RCC 7860 (cell line): ENCODE measurements at regions not wholly inside any gene's neighbourhood (a gene's known extent, or its start where the extent isn't known, plus 50 kb on each side); places are given as distances from the start of the nearest gene placed in this dataset.

ENCODE experiments used
- DNase-seq: peaks from one replicate; pipeline ENCODE4 v3.0.0-alpha.2; 2015; ENCODE audit warnings: low spot score
- FAIRE-seq: peaks from 2 replicates; lab custom pipeline; 2012; peaks lifted over from hg19 to GRCh38; lab: Jason Lieb, UNC

DNA sequence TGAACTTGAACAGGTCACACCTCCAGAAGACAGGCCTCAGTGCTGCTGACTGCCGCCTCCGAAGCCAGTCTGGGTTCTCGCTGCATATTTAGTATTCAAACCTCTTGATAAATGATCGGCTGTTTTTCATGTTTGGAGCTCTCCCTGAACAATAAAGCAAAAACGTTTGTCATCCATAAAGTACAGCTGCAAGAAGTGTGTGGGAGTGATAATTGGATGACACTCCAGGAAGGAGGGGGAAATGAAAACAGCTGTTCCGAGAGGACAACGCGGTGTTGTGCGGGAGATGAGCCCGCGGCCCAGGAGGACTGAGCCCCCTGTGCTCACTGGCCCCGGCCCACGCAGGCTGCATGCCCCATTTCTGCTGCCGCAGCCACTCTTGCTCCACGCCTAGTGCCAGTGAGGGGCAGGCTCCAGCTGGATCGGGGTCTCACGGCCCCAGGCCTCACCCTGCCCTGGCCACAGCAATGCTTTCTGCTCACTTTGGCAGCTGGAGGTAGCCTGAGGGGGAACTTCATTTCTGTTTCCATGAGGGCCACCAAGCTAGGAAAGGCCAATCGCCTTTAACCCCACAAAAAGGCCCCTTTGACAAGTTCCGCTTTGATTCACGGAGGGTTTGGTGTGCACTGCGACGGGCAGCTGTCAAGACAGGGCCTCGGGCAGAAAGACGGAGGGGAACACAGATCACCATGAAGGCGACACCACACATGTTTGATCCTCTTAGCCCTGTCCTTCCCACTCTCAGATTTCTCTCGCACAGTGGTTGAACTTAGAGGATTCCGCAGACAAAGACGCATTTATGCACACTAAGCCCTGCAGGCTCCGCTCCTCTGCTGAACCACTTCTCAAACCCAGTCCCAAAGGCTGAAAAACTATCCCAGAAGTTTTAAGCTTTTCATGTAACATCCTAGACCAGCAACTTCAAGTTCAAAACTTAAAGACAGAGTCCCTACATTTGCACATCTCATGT lies 537.6 kb downstream of the EFNB2 start:
- FAIRE-seq (no peak), DNase-seq (no peak)

DNA sequence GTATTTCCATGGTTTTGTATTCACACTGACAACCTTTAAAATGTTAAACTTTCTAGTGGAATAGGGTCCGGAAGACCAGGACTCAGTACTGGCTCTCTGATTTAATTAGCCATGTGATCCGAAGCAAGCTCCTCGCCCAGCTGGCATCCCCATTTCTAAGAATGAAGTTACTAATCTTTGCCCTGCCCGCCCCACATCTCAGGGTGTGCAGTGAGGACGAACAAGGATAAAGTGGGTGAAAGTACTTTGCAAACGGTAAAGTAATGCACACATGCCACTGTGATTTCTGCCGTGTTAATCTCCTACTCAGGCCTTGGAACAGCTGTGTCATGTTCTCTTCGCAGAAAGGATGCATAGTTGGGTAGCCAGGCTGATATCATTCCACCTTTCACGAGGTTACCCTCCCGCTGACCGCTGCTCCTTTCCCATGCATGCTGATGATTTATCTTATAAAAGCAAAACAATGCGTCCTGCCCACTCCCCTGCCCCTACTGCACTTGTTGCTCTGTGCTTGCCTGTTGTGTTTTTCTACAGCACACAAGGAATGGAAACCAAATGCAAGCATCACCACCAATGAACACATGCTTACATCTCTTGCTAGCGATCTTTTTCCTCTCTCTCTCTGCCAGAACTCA lies 539.0 kb downstream of the EFNB2 start:
- no peak for FAIRE-seq

DNA sequence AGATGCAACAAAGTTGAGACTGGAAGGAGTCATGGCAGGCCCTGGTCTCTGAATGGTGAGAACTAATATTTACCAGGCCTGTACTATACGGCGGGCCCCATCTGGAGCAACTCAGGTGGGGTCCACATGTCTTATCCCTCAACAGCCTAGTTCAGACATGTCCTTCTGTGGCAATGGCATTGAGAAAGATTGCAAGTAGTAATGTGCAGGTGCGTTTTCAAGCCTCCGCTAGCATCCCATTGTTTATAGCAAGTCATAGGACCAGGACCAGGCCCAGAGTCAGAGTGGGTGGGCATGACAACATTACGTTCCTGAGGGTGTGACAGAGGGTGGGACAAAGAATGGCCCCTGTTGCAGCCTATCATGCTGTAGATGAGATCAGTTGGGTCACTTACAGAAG lies 541.1 kb downstream of the EFNB2 start:
- DNase-seq = no peak
- FAIRE-seq = no peak

More for the DNA sequence above, 539.0 kb downstream of the EFNB2 start:
- DNase-seq = no peak

DNA sequence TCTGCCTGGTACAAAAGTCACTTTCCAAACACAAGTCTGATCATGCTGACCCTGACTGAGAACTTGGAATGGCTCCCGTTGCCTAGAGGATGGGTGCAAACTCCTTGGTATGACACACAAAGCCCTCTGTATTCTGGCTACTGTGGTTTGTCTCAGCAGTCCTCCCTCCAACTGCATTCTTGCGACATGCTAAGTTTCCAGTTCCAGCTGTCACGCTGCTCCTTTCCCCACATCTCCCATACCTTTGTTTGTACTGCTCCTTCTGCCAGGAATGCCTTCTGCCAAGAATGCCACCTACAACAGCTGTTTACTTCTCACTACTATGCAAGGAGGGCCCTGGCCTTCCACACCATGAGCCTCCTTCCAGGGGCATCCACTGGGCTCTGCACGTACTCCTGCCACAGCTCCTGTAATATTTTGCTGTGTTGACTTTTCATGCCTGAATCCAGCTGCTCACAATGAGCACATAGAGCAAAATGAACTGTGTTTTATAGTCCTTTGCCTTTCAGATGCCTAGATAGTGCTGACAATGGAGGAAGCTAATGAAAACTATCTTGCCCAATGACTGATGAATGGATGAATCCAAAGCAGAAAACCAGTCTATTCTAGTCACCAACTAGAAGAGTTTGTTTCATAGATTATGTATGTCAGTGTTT lies 543.7 kb downstream of the EFNB2 start:
- DNase-seq (peak; percentile 56), FAIRE-seq (no peak)

GRCh38 chr13:105991131-105991530 lies 544.3 kb downstream of the EFNB2 start:
- DNase-seq (no peak), FAIRE-seq (no peak)

DNA sequence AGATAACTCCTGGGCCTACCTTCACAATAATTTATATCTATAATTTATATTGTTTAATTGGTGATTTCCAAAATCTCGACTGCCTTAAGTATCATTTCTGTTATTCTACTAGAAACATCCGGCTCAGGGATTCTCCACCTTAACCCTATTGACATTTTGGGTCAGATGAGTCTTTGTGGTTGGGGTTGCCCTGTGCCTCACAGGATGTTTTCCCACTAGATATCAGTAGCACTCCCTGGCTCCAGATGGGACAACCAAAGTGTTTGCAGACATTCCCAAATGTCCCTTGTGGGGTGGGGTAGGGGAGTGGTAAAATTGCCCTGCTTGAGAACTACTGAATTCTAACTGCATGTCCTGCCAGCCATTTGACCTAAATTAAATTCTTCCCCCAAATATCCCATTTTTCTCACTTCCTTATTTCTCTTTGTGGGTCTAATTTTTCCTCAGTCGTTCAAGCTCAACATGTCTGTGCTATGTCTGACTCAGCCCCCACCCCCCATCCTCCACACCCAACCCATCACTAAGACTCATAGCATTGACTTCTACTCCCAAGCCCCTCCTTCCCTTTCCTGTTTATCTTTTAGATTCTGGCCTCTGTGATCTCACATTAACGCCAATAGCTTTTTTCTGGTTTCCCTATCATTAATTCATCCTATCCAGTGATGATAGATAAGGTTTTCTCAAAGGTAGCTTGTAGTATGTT lies 545.1 kb downstream of the EFNB2 start:
- DNase-seq (no peak), FAIRE-seq (no peak)

GRCh38 chr13:105984646-105985045 lies 550.8 kb downstream of the EFNB2 start:
- FAIRE-seq (no peak), DNase-seq (no peak)

DNA sequence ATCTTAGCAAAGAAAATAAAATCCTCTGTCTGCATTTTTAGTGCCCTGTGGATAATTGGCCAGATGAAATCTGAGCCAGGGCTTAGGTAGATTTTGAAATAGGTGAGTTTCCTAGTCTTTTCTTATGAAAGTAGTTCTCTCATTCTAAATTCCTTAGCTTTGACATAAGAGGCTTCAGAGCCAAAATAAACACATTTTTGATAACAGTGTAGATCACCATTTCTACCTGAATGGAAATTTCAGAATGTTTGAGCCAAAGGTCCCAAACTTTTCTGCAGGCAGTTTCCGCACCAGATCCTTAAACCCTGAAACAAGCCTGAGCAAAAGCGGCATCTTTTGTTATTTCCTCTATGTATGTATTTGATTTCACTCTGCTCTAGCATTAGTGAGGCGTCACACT lies 551.2 kb downstream of the EFNB2 start:
- no peak for FAIRE-seq
- DNase-seq = no peak

- DNase-seq (no peak), FAIRE-seq (no peak)
These were observed 553.1 kb downstream of the EFNB2 start for GRCh38 chr13:105982219-105982930.

DNA sequence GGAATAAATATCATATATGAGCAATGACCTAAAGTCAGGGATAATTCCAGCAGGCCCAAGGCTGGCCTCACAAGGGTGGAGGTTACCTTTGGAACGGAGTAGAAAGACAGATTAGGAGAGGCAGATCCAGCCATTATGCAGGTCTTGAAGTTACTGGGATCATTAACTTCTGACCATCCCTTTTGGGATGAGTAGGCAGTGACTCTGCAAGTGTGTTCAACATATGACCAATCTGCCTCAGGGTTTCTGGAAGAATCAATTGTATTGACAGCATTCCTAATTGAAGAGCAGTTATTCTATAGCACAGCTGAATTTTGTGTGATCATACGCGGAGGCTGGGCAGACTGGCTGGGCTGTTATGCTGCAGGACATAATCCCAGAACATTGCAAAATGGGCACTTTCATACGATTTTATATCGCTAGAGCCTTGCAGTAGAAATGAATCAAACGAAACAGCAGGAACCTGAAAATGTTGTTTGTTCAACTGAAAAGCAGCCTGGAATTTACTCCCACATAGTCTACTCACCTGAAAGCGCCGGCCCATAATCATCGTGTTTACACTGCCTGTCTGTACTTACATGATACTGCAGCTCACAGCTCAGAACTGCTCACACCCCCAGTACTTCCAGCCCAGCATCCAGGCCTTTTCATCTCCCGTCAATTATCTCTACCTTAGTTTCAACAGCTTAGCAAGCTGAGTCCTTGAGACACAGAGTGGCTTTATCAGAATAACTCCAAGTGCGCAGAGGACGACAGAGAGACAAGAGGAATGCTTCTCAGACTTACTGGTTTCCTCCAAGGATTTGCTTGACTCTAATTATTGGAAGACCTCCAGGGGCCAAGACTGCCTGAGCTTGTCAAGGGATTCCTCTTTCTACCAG lies 556.1 kb downstream of the EFNB2 start:
- DNase-seq (no peak), FAIRE-seq (no peak)

DNA sequence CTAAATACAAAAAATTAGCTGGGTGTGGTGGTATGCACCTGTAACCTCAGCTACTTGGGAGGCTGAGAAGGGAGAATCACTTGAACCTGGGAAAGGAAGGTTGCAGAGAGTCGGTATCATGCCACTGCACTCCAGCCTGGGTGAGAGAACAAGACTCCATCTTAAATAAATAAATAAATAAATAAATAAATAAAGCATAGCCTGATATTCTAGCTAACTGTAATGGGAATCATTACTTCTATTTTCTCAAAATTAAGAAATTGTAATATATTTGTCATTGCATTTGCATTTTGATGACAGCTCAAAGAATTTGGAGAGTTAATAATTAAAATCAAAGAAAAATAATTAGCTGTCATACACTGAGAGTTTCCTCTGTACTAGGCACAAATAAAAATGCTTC lies 561.1 kb downstream of the EFNB2 start:
- no peak for FAIRE-seq
- no peak for DNase-seq

DNA sequence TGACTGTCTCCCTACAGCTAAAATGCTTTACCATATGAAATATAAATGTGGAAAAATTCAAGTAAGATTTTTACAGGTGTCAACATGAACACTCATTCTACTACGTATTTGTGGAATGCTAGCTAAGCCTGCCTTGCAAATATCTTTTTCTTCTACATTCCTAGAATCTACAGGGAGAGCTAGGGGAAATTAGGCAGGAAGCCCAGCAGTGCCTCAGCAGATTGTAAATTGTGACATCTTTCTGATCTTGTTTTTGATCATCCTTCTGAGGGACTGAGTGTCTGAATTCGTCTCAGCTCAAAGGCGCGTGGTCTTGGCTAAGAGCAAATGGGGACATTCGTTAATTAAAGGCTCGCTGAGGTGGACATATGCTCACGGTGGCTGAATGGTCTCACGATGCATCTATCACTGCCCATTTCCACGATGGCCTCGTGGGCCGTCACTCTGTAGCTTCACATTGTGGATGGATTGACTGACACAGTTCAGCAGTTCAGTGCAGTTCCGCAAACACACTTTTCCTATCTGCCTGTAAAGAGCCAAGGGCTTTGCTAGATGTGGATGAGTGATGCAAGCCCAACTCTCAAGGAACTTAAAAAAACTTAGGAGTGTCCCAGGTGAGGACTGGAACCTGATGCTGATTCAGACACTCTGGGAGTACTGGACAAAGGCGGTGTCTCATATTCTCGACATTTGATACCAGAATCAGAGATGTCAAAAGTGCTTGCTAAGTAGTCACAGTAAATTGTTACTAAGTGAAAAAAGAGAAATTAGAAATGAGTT lies 562.5 kb downstream of the EFNB2 start:
- no peak for DNase-seq
- no peak for FAIRE-seq

DNA sequence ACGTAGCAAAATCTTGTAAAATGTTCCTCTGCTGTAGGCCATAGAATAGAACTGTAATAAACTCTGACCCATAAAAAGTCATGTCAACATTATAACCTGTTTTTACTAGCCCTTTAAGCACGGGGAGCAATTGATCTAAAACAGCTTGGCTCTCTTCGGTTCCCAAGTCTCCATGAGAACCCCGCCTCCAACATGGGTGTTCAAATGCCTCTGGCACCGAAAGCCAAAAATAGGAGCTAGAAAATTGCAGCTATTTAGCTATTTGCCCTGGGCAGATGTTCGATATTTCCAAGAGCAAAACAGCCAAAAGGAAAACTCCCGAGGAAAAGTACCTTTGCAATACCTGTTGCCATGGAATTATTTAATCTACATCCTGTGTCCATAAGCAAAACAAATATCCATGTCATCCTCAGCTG lies 563.1 kb downstream of the EFNB2 start:
- DNase-seq (no peak), FAIRE-seq (no peak)

GRCh38 chr13:105971738-105972137 lies 563.7 kb downstream of the EFNB2 start:
- no peak for DNase-seq

DNA sequence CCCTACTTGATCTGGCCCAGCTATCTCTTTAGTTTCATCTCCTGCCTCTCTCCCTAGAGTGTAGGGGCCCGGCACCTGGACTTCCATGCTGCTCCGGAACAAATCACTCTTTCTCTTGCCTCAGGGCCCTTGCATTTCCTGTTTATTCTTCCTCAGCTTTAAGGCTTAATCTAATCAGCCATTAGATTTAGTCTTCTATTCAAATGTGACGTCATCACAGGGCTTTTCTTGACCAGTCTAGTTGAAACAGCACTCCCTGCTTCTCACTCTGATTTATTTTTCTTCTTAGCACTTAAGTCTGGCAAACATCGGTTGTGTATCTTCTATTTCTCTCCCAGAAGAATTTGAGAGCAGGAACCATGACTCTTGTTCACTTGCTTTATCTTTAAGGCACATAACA lies 564.1 kb downstream of the EFNB2 start:
- DNase-seq (no peak), FAIRE-seq (no peak)

More at GRCh38 chr13:105971738-105972137, 563.7 kb downstream of the EFNB2 start:
- no peak for FAIRE-seq

DNA sequence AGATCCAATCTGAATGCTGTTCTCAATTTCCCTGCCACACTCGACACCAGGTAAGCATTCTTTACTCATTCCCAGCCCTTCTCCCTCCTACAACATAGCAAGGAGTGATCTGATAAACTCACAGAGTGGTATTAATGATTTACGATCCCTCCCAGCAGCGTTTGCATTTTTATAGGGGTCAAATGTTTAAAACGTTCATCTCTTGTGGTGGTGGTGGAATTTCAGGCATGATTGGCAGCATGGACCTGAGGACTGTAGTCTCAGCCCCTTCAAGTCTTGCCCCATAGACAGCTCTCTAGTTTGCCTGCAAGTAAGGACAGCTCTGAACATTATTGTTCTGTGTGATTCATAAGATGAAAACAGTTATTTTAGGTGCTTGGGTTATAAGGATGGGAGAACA lies 565.7 kb downstream of the EFNB2 start:
- peak; percentile 90 for DNase-seq
- FAIRE-seq = peak; percentile 95

DNA sequence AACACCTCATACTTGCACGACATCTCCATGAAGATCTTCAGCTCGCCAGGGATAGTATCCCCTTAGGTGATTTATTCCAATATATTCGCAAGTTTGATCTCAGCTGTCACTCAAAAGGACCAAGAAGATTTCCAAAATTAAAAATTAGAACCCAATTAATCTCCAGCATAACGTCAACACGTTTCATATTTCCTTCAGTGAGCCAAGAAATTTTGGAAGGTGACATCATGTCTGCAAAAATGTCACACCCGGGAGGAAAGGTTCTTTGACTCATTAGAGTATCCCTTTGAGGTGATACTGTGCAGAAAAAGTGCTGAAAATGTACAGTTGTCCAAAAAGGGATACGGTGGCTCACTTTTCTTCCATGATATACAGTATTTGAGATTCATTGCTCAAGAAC lies 569.6 kb downstream of the EFNB2 start:
- FAIRE-seq = no peak
- no peak for DNase-seq

DNA sequence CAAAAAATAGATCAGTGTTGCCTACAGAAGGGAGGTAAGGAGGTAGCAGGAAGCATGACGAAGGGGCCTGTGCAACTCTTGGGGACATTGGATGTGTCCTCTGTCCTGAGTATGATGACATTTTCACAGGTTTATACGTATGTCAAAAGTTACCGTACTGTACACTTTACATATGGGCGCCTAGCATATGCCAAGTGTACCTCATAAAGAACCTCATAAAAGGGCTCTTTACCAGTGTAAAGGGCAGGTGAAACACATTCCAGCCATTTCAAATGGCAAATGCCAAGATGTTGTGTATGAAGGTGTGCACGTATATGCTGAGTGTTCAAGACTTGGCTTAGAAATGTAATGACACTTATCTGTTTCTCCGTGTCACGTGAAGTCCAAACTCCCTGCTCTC lies 573.4 kb downstream of the EFNB2 start:
- FAIRE-seq = no peak
- no peak for DNase-seq

DNA sequence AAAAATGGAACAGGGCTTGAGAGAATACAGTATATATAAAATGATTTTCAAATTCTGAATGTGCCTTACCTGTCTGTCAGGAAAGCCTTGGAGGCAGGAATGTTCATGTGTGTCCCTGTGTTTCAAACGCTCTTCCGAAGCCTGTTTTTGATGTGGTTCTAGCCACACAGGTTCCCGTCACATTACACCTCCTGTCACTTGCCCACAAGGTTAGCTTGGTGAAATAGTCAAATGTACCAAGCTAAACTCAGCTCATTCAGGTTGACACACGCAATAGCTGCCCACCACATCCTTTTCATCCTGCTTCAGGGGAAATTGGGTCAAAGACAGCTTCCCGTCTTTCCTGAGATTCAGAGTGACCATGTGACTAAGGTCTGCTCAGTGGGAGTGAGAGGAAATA lies 574.0 kb downstream of the EFNB2 start:
- DNase-seq (no peak), FAIRE-seq (no peak)
